WTC11 (cell line): ENCODE measurements at regions not wholly inside any gene's neighbourhood (a gene's known extent, or its start where the extent isn't known, plus 50 kb on each side); places are given as distances from the start of the nearest gene placed in this dataset.

Source experiments
- ATAC-seq: fragments of 200-7000 bp; cut with Tn5 transposase; 2 replicates; pipeline ENCODE4 v1.10.0; 2021; ENCODE audit warnings: mild to moderate bottlenecking, moderate library complexity
- CTCF ChIA-PET: fragments of 300-600 bp; sonication (Branson Sonifier 250); formaldehyde crosslinking; loops from one replicate; lab custom pipeline; 2021; ENCODE audit warnings: antibody characterized with exemption; lab: Charles Lee
- POLR2A ChIA-PET: fragments of 350-600 bp; sonication (Branson Sonifier 250); formaldehyde crosslinking; loops from one replicate; lab custom pipeline; 2021; ENCODE audit warnings: antibody characterized with exemption; lab: Charles Lee
- DNase-seq: peaks from one replicate; pipeline ENCODE4 v3.0.0; 2021; ENCODE audit warnings: low spot score
- H3K27ac Mint-ChIP-seq: 2 replicates; pipeline ENCODE4 v1.8.0; 2021; ENCODE audit warnings: mixed read lengths
- H3K27me3 Mint-ChIP-seq: 2 replicates; pipeline ENCODE4 v1.8.0; 2021; ENCODE audit warnings: low read depth, mild to moderate bottlenecking, moderate library complexity, mixed read lengths
- H3K36me3 Mint-ChIP-seq: 2 replicates; pipeline ENCODE4 v1.8.0; 2021; ENCODE audit warnings: mixed read lengths
- H3K4me1 Mint-ChIP-seq: 2 replicates; pipeline ENCODE4 v1.8.0; 2022; ENCODE audit warnings: mixed read lengths
- H3K4me3 Mint-ChIP-seq: 2 replicates; pipeline ENCODE4 v1.8.0; 2021; ENCODE audit warnings: mild to moderate bottlenecking, moderate library complexity, mixed read lengths
- H3K9me3 Mint-ChIP-seq: 2 replicates; pipeline ENCODE4 v1.8.0; 2021; ENCODE audit warnings: mixed read lengths
- AFF4 ChIP-seq: sonication (generic); formaldehyde crosslinking; IDR thresholded peaks from 2 replicates; pipeline ENCODE4 v1.8.1; 2023; ENCODE audit warnings: mild to moderate bottlenecking, missing genetic modification reagents, borderline replicate concordance
- ATF2 ChIP-seq: sonication (generic); formaldehyde crosslinking; IDR thresholded peaks from 2 replicates; pipeline ENCODE4 v1.8.1; 2022; ENCODE audit warnings: low read depth, missing genetic modification reagents, borderline replicate concordance
- ATF3 ChIP-seq: sonication (generic); formaldehyde crosslinking; conservative IDR thresholded peaks from 2 replicates; pipeline ENCODE4 v1.8.1; 2022; ENCODE audit warnings: mild to moderate bottlenecking, missing genetic modification reagents
- ETV6 ChIP-seq: sonication (generic); formaldehyde crosslinking; IDR thresholded peaks from 2 replicates; pipeline ENCODE4 v1.8.1; 2022; ENCODE audit warnings: mild to moderate bottlenecking, missing genetic modification reagents
- FOXP4 ChIP-seq: sonication (generic); formaldehyde crosslinking; IDR thresholded peaks from 2 replicates; pipeline ENCODE4 v1.8.0; 2022; ENCODE audit warnings: mild to moderate bottlenecking, missing genetic modification reagents
- GTF2I ChIP-seq: fragments of 250-450 bp; sonication (Bioruptor Pico); conservative IDR thresholded peaks from 2 replicates; pipeline ENCODE4 v1.4.0; 2021; ENCODE audit warnings: mild to moderate bottlenecking
- IRF2 ChIP-seq: sonication (generic); formaldehyde crosslinking; IDR thresholded peaks from 2 replicates; pipeline ENCODE4 v1.8.0; 2022; ENCODE audit warnings: low read depth, missing genetic modification reagents, borderline replicate concordance
- JUN ChIP-seq: sonication (generic); formaldehyde crosslinking; IDR thresholded peaks from 2 replicates; pipeline ENCODE4 v1.8.0; 2023; ENCODE audit warnings: mild to moderate bottlenecking, missing genetic modification reagents
- MXD4 ChIP-seq: fragments of 250-450 bp; sonication (Bioruptor Pico); IDR thresholded peaks from 2 replicates; pipeline ENCODE4 v1.8.0; 2021; ENCODE audit warnings: mild to moderate bottlenecking, moderate library complexity, borderline replicate concordance
- NFATC4 ChIP-seq: fragments of 250-450 bp; sonication (Bioruptor Pico); IDR thresholded peaks from 2 replicates; pipeline ENCODE4 v1.9.0; 2021; ENCODE audit warnings: mild to moderate bottlenecking
- RELA ChIP-seq: sonication (generic); formaldehyde crosslinking; IDR thresholded peaks from 2 replicates; pipeline ENCODE4 v1.8.1; 2022; ENCODE audit warnings: missing genetic modification reagents, mild to moderate bottlenecking, borderline replicate concordance
- SP1 ChIP-seq: sonication (generic); formaldehyde crosslinking; conservative IDR thresholded peaks from 2 replicates; pipeline ENCODE4 v1.8.1; 2022; ENCODE audit warnings: missing genetic modification reagents
- TCF7 ChIP-seq: sonication (generic); formaldehyde crosslinking; IDR thresholded peaks from 2 replicates; pipeline ENCODE4 v1.8.0; 2022; ENCODE audit warnings: mild to moderate bottlenecking, low read depth, missing genetic modification reagents, moderate library complexity
- TP53 ChIP-seq: sonication (generic); formaldehyde crosslinking; IDR thresholded peaks from 2 replicates; pipeline ENCODE4 v1.8.1; 2023; ENCODE audit warnings: mild to moderate bottlenecking, missing genetic modification reagents
- ZBTB21 ChIP-seq: sonication (generic); formaldehyde crosslinking; IDR thresholded peaks from 2 replicates; pipeline ENCODE4 v1.8.1; 2023; ENCODE audit warnings: mild to moderate bottlenecking, missing genetic modification reagents, borderline replicate concordance
- ZBTB43 ChIP-seq: sonication (generic); formaldehyde crosslinking; IDR thresholded peaks from 2 replicates; pipeline ENCODE4 v1.8.1; 2023; ENCODE audit warnings: mild to moderate bottlenecking, missing genetic modification reagents
- ZMAT4 ChIP-seq: fragments of 250-450 bp; sonication (Bioruptor Pico); IDR thresholded peaks from 2 replicates; pipeline ENCODE4 v1.9.0; 2021; ENCODE audit warnings: mild to moderate bottlenecking
- ZNF121 ChIP-seq: sonication (generic); formaldehyde crosslinking; IDR thresholded peaks from 2 replicates; pipeline ENCODE4 v1.8.0; 2023; ENCODE audit warnings: missing genetic modification reagents
- ZNF232 ChIP-seq: sonication (generic); formaldehyde crosslinking; IDR thresholded peaks from 2 replicates; pipeline ENCODE4 v1.8.0; 2022; ENCODE audit warnings: mild to moderate bottlenecking, missing genetic modification reagents
- ZNF281 ChIP-seq: sonication (generic); formaldehyde crosslinking; IDR thresholded peaks from 2 replicates; pipeline ENCODE4 v1.8.0; 2023; ENCODE audit warnings: mild to moderate bottlenecking, missing genetic modification reagents

- Mint-ChIP-seq H3K27ac (no peak overlapping the region), H3K4me3 (no peak overlapping the region)
- TF ChIP-seq GTF2I (CRISPR knock-in tag) (no peak), MXD4 (CRISPR knock-in tag) (no peak), ZBTB21 (CRISPR knock-in tag) (no peak), TCF7 (no peak), SP1 (CRISPR knock-in tag) (no peak), FOXP4 (no peak), RELA (CRISPR knock-in tag) (no peak), IRF2 (CRISPR knock-in tag) (no peak), NFATC4 (CRISPR knock-in tag) (no peak), ATF2 (CRISPR knock-in tag) (no peak), ZNF121 (no peak), ZNF232 (CRISPR knock-in tag) (no peak), ZMAT4 (CRISPR knock-in tag) (no peak), JUN (CRISPR knock-in tag) (no peak), ETV6 (no peak), AFF4 (CRISPR knock-in tag) (no peak), ATF3 (CRISPR knock-in tag) (no peak), ZBTB43 (CRISPR knock-in tag) (no peak), TP53 (no peak), ZNF281 (CRISPR knock-in tag) (no peak)
- TF ChIP-seq, all 79 proteins: peak for 0
- CTCF ChIA-PET: interaction anchor here (1.0 to 1.5 kb wide), 2 partner anchors 12 to 16 kb away, joined by 3 to 12 read pairs; no protein-coding TSS in a partner anchor
- DNase-seq (no peak), ATAC-seq (no peak; the same call in none of the 2 replicates)
- Mint-ChIP-seq H3K4me1 (peaks cover 24% of the 10 kb centered on the region), H3K9me3 (no peaks in the 10 kb centered on the region), H3K36me3 (no peaks in the 10 kb centered on the region), H3K27me3 (no peaks in the 10 kb centered on the region)
- POLR2A ChIA-PET: no interaction called here
Observed at GRCh38 chr16:86088816-86089215, 189.9 kb downstream of the IRF8 start.
